Activated CD8-positive, alpha-beta memory T cell treated with anti-CD3 and anti-CD28 coated beads for 36 hours (primary cell): ENCODE measurements at regions not wholly inside any gene's neighbourhood (a gene's known extent, or its start where the extent isn't known, plus 50 kb on each side); places are given as distances from the start of the nearest gene placed in this dataset.

Experiments
- CTCF ChIA-PET: fragments of 350-600 bp; sonication (Branson Sonifier 250); formaldehyde crosslinking; loops from one replicate; lab custom pipeline; 2021; ENCODE audit warnings: antibody characterized with exemption; lab: Charles Lee
- POLR2A ChIA-PET: fragments of 350-600 bp; sonication (Branson Sonifier 250); formaldehyde crosslinking; loops from one replicate; lab custom pipeline; 2021; ENCODE audit warnings: antibody characterized with exemption; lab: Charles Lee

GRCh38 chr7:17663061-17663675, 277.1 kb downstream of the SNX13 start:
- POLR2A ChIA-PET, result no interaction called here
- CTCF ChIA-PET, result no interaction called here

DNA sequence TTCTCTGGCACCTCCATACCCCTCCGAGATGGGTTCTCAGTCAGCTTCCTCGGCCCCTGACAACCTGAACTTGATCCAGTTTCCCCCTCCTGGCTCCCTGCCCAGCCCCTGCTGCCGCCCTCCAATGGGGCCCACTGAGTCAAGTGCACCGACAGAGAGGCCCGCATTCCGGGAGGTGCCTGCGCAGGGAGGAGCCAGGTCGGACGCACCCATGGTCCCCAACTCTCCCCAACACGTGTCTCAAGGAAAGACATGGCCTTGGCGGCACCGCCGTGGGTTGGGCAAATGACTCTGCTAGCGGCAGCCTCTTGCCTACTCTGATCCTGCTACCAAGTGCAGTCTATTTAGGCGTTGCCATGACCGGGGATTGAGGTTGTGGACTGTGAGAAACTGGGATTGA, 275.3 kb downstream of the SNX13 start:
- ChIA-PET CTCF (no interaction called here), POLR2A (no interaction called here)

DNA sequence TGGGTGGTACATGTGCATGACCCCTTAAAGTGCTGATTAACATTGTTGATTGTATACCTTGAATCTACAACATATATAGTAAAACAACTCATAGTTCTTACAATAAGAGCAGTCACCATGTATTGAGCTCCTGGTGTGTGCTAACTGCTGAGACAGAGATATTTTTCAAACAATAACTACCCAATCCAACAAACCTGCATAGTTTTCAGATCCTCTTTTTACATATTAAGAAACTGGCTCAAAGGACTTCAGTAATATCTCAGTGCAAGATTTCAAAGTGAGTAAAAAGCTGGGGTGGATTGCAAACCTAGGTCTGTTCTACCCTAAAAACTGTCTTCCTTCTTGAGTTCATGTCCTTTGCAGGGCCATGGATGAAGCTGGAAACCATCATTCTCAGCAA, 272.2 kb downstream of the SNX13 start:
- POLR2A ChIA-PET, result no interaction called here
- CTCF ChIA-PET, result no interaction called here

GRCh38 chr7:17669204-17669603, 271.1 kb downstream of the SNX13 start:
- CTCF ChIA-PET, result interaction anchor here (0.7 kb wide), 1 partner anchor 750 kb away, joined by 3 read pairs; no protein-coding TSS in a partner anchor
- POLR2A ChIA-PET, result no interaction called here

GRCh38 chr7:17671956-17672355, 268.3 kb downstream of the SNX13 start:
- CTCF ChIA-PET, result interaction anchor here (0.6 kb wide), 1 partner anchor 10 kb away, joined by 3 read pairs; no protein-coding TSS in a partner anchor
- POLR2A ChIA-PET, result no interaction called here

DNA sequence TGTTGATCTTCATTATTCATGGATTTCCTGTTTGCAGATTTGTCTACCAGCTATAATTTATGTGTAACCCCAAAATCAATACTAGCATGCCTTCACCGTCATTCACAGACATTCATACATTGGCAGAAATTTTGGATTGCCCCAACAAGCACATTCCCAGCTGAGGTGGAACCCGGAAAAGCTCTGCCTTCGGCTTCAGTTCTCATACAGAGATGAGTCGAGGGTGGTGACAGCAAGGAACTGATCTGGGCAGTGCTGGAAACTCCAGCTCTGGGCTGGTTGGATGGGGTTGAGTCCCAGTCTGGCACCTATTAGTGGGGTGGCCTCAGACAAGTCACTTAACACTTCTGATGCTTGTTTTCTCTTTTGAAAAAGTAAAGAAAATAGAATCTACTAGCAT, 267.5 kb downstream of the SNX13 start:
- ChIA-PET CTCF (interaction anchor here (0.6 kb wide), 1 partner anchor 9 kb away, joined by 3 read pairs; no protein-coding TSS in a partner anchor), POLR2A (no interaction called here)

GRCh38 chr7:17674166-17674942, 265.9 kb downstream of the SNX13 start:
- POLR2A ChIA-PET, result no interaction called here
- CTCF ChIA-PET, result interaction anchor here (0.7 kb wide), 1 partner anchor 1300 kb away, joined by 3 read pairs; no protein-coding TSS in a partner anchor

DNA sequence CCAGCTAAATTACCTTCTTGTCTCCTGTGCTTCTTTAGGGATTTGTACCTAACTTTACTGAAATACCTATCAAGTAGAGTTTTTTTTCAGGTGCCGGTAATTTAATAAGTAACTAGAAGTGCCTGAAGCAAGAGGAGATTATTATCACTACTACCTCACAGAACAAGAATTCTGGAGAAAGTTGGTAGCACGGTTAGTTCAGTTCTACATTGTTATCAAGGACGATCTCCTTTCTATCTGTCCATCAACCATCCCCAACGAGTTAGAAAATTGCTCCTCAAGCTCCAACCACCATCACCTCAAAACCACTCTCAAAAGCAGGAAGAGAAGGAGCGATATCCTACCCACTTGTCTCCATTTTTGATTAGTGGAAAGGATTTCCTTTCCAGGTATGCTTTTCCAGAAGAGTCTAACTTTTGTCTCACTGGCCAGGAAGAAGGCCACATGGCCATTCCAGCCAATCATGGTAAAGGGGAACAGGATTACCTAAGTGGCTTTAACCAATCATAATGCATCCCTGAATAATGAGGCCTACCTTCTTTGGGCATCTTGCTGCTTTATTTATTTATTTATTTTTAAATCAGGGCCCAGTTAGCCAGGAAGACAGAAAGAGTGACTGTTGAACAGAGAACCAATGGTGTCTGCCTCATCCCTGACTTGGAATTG, 265.2 kb downstream of the SNX13 start:
- POLR2A ChIA-PET, result no interaction called here
- CTCF ChIA-PET, result no interaction called here

GRCh38 chr7:17677408-17677807, 262.9 kb downstream of the SNX13 start:
- CTCF ChIA-PET, result no interaction called here
- POLR2A ChIA-PET, result no interaction called here

GRCh38 chr7:17678896-17679295, 261.4 kb downstream of the SNX13 start:
- ChIA-PET POLR2A (no interaction called here), CTCF (interaction anchor here (2.7 kb wide), 1 partner anchor 8 kb away, joined by 6 read pairs; no protein-coding TSS in a partner anchor)

DNA sequence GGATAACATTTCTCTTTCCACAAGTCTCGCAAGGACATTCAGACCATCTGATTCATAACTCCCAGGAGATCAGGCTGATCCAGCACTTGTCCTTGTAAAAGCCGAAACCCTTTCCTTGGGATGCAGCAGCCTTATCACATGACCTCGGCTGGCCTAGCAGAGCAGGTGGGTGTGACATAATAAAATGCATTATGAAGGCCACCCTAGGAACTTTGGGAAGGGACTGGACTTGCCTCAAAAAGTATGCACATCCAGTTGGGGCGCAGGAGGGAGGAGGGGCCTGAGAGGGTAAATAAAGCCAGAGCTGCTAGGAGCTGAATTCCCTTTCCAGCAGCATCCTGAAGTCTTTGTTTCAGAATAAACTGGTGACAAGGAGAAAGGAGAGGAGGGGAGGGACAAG, 260.8 kb downstream of the SNX13 start:
- ChIA-PET CTCF (interaction anchor here (2.7 kb wide), 1 partner anchor 9 kb away, joined by 6 read pairs; no protein-coding TSS in a partner anchor), POLR2A (no interaction called here)

DNA sequence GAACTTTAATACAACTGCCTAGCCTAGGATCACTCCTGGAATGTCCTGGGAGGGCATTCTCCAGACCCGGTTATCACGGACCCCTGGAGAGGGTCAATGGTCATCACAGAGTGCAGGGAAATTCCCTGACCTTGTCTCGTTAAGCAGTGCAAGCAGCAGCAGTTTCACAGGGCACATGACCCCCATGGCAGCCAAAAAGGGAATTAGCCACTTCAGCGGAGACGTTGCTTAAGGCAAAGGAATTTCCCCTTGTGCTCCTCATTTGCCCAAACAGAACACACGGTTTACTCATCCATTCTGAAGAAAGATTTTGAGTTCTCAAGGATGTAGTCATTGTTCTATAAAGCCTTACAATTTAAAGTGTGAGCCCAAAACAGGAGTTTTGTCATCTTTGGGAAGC, 260.3 kb downstream of the SNX13 start:
- ChIA-PET POLR2A (no interaction called here), CTCF (interaction anchor here (2.7 kb wide), 1 partner anchor 9 kb away, joined by 6 read pairs; no protein-coding TSS in a partner anchor)

- ChIA-PET CTCF (interaction anchor here (2.7 kb wide), 1 partner anchor 10 kb away, joined by 6 read pairs; no protein-coding TSS in a partner anchor), POLR2A (no interaction called here)
Observed at GRCh38 chr7:17680943-17681351, 259.3 kb downstream of the SNX13 start.

DNA sequence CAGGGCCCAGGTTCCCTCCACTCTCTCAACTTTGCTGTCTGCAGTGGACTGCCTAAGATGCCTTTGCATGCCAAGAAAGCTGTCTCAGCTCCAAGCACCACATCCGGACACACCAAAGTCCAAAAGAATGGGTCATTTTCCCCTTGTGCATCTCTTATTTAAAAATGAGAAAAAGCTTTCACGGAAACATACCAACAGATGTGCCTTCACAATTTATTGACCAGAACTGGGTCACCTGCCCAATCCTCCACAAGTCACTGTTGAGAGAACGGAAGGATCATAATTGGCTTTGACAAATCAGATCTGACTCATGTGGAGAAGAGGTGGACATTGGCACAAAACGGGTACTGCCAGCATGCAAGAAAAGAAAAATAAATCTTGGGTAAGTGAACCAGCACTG, 258.3 kb downstream of the SNX13 start:
- POLR2A ChIA-PET, result no interaction called here
- CTCF ChIA-PET, result no interaction called here

- POLR2A ChIA-PET, result no interaction called here
- CTCF ChIA-PET, result no interaction called here
Observed at GRCh38 chr7:17682586-17682985, 257.7 kb downstream of the SNX13 start.

DNA sequence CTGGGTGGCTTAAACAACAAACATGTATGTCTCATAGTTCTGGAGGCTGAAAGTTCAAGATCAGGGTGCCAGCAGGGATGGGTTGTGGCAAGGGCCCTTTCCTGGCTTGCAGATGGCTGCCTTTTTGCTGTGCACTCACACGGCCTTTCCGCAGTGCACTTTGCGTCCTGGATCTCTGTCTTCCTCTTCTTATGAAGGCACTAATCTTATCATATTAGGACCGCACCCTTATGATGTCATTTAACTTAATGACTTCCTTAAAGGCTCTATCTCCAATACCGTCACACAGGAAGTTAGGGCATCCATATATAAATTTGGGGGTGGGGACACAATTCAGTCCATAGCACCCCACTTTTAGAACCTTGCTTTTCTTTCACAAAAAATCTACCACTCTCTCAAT, 255.2 kb downstream of the SNX13 start:
- ChIA-PET CTCF (no interaction called here), POLR2A (no interaction called here)

DNA sequence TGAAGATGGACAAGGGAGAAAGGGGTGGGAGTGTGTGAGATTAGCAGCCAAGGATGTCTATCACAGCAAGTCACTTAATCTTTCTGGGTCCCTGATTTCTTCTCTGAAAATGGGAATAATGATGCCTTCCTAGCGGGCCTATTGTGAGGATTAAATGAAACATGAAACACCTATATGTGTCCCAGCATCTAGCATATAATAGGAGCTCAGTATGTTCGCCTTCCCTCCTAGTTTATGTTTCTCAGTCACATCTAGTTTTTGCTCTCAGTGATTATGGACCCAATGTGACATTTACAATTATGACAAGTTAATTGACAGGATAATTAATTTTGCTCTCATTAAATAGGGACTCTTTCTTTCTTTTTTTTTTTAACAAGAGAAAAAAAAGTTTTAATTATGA, 252.9 kb downstream of the SNX13 start:
- ChIA-PET CTCF (no interaction called here), POLR2A (no interaction called here)

- ChIA-PET POLR2A (no interaction called here), CTCF (no interaction called here)
Observed at GRCh38 chr7:17689361-17689902, 250.9 kb downstream of the SNX13 start.

DNA sequence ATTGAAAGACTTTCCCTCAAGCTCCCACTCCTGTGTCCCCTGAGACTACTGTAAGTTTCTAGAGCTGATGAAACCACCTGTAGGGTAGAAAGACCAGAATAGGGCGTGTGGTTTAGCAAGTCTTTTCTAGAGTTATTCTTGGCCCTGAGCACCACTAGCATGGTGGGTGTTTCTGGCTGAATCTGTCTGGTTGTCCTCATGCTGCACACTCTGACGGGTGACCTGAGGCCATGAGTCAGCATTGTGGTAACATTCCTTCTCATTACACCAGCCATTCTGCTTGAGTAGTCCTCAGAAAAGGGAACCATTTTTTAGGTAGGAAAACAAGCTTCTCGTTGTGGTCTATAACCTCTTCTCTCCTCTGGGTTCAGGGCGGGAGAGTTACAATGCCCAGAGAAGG, 250.3 kb downstream of the SNX13 start:
- POLR2A ChIA-PET, result no interaction called here
- CTCF ChIA-PET, result no interaction called here

GRCh38 chr7:17696422-17696821, 243.9 kb downstream of the SNX13 start:
- CTCF ChIA-PET, result no interaction called here

More at GRCh38 chr7:17696422-17696821, 243.9 kb downstream of the SNX13 start:
- POLR2A ChIA-PET, result no interaction called here
